ENCODE measurements at regions not wholly inside any gene's neighbourhood (a gene's known extent, or its start where the extent isn't known, plus 50 kb on each side); places are given as distances from the start of the nearest gene placed in this dataset.

DNA sequence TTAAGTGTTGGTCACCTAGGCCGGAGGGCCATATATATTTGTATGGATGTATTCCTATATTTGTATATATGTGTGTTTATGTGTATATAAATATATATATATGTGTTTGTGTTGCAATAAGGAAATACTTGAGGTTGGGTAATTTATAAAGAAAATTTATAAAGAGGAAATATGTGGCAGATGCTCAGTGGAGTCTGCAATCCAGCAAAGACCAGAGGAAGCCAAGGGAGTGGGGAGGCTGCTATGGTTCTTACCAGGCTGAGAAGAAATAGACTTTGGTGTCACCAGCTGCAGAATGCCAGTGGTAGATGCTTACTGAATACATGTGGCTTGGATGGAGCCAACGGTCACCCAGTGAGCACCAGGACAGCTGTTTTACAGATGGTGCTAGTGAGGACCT, 97.4 kb upstream of the ELOVL5 start:
- no peak for DNase-seq
- Mint-ChIP-seq H3K9me3 (peaks cover 4% of the 10 kb centered on the region), H3K4me3 (no peak overlapping the region), H3K27ac (no peak overlapping the region), H3K4me1 (no peaks in the 10 kb centered on the region), H3K36me3 (no peaks in the 10 kb centered on the region), H3K27me3 (peaks cover 16% of the 10 kb centered on the region)
- POLR2A ChIA-PET: no interaction called here
- no peak for ATAC-seq (ENCODE audit: low read depth)

DNA sequence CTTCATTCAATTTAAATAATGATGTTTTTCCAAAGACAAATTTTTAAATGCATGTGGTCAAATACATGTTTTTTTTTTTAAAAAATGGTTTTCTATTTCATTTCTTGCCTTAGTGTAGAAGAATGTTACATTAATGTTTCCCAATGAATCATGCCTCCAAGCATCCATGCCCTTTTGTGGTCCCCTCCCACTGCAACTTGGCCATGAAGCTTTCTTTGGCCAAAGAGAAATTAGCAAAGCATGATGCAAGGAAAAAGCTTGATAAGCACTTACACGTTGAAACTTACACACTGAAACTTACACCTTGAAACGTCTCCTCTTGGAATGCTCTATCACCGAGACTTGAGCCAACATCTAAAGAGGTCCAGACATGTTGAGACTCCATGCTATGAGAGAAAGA, 93.0 kb upstream of the ELOVL5 start:
- no peaks in the 10 kb centered on the region for H3K4me1 Mint-ChIP-seq
- POLR2A ChIA-PET: no interaction called here
- no peak overlapping the region for H3K27ac Mint-ChIP-seq
- ATAC-seq (ENCODE audit: low read depth) (no peak), DNase-seq (no peak)
- no peaks in the 10 kb centered on the region for H3K9me3 Mint-ChIP-seq
- H3K36me3 Mint-ChIP-seq: no peaks in the 10 kb centered on the region
- peaks cover 14% of the 10 kb centered on the region for H3K27me3 Mint-ChIP-seq
- no peak overlapping the region for H3K4me3 Mint-ChIP-seq

DNA sequence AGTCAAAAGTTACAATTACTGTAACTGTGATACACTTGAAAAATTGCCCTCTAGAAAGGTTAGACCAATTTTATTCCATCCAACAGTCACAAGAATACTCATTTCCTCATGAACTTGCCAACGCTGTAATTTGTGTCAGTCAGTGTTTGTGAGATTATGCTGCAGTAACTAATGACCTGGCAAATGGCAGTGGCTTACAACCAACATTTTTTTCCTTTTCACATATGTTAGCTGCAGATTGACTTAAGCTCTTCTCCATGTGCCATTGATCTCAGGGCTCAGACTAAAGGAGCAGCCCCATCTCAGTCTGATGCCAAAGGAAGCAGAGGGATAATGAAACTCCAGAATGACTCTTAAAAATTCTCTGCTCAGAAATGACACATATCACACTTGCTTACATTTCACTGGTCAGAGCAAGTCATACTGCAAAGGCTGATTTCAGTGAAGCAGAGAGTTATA, 92.3 kb upstream of the ELOVL5 start:
- Mint-ChIP-seq H3K4me3 (no peak overlapping the region), H3K9me3 (no peaks in the 10 kb centered on the region), H3K27me3 (peaks cover 14% of the 10 kb centered on the region), H3K36me3 (no peaks in the 10 kb centered on the region), H3K4me1 (no peaks in the 10 kb centered on the region), H3K27ac (no peak overlapping the region)
- DNase-seq: no peak
- POLR2A ChIA-PET: no interaction called here
- ATAC-seq (ENCODE audit: low read depth): no peak

DNA sequence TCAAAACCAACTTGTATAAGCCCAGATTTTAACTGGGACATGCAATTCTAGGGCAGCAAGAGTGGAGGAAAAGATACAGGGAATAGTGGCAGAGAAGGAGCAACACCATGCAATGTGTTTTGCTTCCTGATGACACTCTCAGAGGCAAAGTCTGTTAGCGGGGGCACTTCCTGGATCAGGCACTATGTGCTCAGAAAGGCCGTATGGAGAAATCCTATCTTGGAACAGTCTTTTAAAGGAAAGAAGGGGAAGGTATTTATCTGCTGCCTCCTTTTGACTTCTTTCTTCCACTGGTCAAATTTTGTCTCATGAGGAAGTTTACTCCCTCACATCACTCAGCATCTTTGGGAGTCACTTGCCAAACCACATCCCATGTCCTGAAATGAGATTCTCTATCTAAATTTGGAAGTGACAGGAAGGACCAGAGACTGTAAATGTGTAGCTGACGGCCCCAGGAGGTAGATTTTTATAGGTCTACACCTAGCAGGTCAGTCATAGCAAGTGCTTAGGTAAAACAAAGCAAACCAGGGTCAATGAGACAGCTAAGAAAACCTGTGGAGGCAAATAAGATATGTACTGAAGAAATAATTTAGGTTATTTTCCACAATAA, 91.7 kb upstream of the ELOVL5 start:
- ATAC-seq (ENCODE audit: low read depth): no peak

DNA sequence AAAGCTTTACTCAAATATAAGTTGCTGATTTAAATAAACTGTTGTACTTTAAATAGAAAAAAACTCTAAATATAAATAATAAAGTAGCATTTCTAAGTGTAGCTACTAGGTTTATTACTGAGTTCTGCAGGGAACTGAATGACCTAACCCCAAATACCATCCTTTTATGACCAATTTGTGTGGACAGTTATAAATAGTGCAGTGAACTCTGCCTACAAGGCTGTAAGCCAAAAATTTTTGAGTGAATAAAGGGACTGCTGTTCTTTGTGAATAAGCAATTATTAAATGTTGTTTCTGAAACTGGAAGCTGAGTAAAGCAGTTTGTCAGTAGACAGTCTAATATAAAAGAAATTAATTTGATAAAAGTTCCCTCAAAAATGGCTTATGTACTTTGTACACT, 90.8 kb upstream of the ELOVL5 start:
- no peak for ATAC-seq (ENCODE audit: low read depth)
- Mint-ChIP-seq H3K27me3 (peaks cover 12% of the 10 kb centered on the region), H3K4me1 (no peaks in the 10 kb centered on the region), H3K36me3 (no peaks in the 10 kb centered on the region), H3K4me3 (no peak overlapping the region), H3K9me3 (no peaks in the 10 kb centered on the region), H3K27ac (no peak overlapping the region)
- POLR2A ChIA-PET: no interaction called here
- no peak for DNase-seq

More for the DNA sequence above, 91.7 kb upstream of the ELOVL5 start:
- Mint-ChIP-seq H3K27me3 (peaks cover 14% of the 10 kb centered on the region), H3K9me3 (no peaks in the 10 kb centered on the region), H3K36me3 (no peaks in the 10 kb centered on the region), H3K4me3 (no peak overlapping the region), H3K27ac (no peak overlapping the region), H3K4me1 (no peaks in the 10 kb centered on the region)
- POLR2A ChIA-PET: no interaction called here
- DNase-seq: no peak

DNA sequence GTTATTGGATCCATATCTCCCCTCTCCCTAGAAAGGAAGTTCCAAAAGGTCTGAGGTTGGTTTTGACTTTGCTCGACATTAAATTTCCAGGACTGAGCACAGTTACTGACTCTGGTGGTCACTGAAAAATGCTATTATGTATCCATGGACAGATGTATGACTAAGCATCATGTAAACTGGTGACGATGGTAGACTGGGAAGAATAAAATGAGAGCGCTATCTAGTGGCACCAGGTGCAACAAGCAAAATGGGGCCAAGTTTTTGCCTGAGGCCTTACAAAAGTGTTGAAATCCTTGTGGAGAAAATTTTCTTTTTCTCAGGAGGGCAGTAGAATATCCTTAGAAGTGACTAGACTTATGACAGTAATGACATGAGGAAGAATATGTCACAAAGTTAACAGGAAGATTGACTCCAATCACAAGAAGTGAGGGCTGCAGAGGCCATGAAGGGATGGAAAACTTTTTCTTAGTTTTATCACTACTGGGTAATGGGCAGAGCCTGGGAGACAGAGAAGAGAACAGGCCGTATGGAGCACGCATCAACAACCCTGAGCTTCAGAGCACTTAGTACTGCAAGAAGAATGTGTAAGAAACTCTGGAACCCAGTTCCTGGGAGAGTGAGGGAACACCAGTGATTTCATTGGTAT, 88.9 kb upstream of the ELOVL5 start:
- H3K36me3 Mint-ChIP-seq: no peaks in the 10 kb centered on the region
- H3K27ac Mint-ChIP-seq: no peak overlapping the region
- H3K4me1 Mint-ChIP-seq: no peaks in the 10 kb centered on the region
- POLR2A ChIA-PET: no interaction called here
- ATAC-seq (ENCODE audit: low read depth) (peak; percentile 50), DNase-seq (no peak)
- H3K4me3 Mint-ChIP-seq: no peak overlapping the region
- peaks cover 5% of the 10 kb centered on the region for H3K27me3 Mint-ChIP-seq
- no peaks in the 10 kb centered on the region for H3K9me3 Mint-ChIP-seq

DNA sequence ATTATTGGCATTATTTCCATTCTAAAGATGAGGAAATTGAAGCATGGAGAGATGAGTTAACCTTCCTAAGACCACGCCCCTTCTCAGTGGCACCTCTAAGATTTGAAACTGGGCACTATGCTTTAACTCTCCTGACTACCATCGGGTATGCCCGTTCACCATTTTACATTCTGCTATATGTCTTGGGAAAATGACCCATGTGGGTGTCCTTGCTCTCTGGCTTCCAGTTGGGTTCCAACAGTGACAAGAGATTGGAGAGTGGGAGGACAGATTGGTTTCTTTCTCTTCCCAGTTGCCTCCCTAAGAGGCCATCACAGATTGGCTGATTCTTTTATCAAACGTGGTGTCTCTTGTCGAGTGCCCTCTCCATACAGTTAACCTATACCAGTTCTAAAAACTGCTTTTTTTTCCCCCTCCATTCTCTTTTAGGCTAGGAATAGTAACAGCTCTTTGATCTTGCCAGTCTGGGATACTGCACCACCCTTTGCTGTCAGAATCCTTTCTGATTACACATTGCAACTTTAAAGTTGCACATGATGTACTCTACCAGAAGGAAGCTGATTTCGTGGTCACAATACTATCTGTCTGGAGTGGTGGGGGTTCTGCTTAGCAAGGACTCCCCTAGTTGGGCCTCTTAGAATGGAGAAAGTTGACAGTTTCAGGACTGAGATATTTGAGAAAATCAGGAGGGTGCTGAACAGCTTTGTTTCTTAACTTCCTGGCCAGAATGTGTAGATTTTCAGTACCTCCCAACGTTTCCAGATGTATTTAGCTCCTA, 88.0 kb upstream of the ELOVL5 start:
- no peak for ATAC-seq (ENCODE audit: low read depth)
- no peak overlapping the region for H3K27ac Mint-ChIP-seq

DNA sequence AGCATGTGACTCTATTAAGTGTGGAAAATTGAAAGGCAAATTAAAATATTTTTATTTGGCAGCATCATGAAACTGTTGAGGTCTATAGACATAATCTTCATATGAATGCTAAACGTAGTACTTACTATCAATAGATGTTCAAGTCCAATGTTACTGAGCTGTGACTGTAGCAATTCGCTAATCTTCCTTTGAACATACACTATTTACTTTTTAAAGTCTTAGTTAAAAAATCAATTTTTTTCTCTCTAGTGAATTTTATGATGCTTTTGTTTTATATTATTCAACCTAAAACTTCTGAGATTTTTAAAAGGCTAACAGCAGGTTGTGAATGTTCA, 85.2 kb upstream of the ELOVL5 start:
- Mint-ChIP-seq H3K27me3 (no peaks in the 10 kb centered on the region), H3K9me3 (no peaks in the 10 kb centered on the region), H3K36me3 (no peaks in the 10 kb centered on the region), H3K4me3 (no peak overlapping the region), H3K4me1 (peaks cover 10% of the 10 kb centered on the region), H3K27ac (no peak overlapping the region)
- ATAC-seq (ENCODE audit: low read depth) (no peak), DNase-seq (no peak)
- POLR2A ChIA-PET: no interaction called here

More for the DNA sequence above, 88.0 kb upstream of the ELOVL5 start:
- POLR2A ChIA-PET: no interaction called here
- peaks cover 1% of the 10 kb centered on the region for H3K27me3 Mint-ChIP-seq
- no peak for DNase-seq
- peaks cover 2% of the 10 kb centered on the region for H3K4me1 Mint-ChIP-seq
- no peaks in the 10 kb centered on the region for H3K9me3 Mint-ChIP-seq
- no peaks in the 10 kb centered on the region for H3K36me3 Mint-ChIP-seq
- H3K4me3 Mint-ChIP-seq: no peak overlapping the region

DNA sequence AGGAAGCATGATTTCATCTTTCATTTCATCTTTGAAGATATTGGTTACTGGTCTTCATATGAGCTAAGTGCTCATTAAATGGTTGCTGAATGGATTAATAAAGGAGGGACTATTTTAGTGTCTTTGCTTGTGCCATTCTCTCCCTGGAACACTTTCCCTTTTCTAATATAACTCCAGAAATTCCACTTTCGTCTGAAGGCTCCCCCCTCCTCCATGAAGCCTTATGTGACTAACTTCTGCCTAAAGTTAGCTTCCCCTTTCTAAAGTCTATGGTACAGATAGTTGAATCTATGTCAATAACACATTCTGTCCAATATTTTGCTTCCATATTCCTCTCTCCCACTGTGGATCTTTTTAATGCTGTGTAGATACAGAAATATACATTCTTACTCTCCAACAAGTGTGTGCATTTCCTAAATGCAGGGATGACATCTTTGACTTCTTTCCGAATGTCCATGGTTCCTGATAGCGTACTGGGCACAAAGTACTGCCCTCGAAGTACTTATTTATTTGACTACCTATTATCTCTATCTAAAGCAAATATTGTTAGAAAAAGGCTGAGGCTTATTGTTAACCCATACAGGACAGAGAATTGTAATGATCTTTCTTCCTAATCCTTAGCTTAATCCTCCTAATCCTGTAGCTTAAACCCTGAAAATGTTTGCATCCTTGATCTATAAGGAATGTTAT, 84.7 kb upstream of the ELOVL5 start:
- Mint-ChIP-seq H3K36me3 (no peaks in the 10 kb centered on the region), H3K27me3 (peaks cover under 1% of the 10 kb centered on the region), H3K4me3 (no peak overlapping the region), H3K9me3 (no peaks in the 10 kb centered on the region), H3K27ac (no peak overlapping the region), H3K4me1 (peaks cover 11% of the 10 kb centered on the region)
- DNase-seq: no peak
- POLR2A ChIA-PET: interaction anchor here (0.5 kb wide), 1 partner anchor 239 kb away, joined by 3 read pairs; no protein-coding TSS in a partner anchor
- ATAC-seq (ENCODE audit: low read depth): no peak

DNA sequence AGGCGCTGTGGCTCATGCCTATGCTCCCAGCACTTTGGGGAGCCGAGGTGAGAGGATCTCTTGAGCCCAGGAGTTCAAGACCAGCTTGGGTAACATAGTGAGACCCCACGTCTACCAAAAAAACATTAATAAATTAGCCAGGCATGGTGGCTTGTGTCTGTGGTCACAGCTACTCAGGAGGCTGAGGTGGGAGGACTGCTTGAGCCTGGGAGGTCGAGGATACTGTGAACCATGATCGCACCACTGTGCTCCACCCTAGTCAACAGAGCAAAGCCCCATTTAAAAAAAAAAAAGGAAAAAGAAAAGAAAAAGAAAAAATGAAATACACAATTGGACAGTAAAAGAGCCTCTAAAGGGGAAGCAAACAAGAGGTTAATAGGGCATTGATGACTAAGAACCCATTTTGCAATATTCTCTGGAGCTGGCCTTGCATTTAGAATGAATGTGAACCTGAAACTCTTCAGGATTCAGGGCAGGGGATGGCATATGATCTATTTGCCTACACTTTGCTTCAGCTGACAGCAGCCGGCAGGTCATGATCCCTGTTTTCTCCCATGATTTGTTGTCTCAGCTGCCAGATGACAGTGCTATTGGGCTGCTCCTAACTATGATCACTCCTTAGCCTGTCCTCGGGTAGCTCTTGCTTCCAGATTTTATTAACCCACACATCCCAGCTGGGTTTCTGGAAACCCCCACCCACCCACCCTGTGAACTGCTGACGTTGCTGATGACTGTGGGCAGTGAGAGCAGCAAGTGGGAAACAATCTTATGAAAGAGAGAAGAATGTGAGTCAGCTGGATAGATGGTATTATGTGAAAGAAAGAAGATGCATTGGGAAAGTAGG, 83.8 kb upstream of the ELOVL5 start:
- DNase-seq: no peak
- H3K27ac Mint-ChIP-seq: no peak overlapping the region
- no peak overlapping the region for H3K4me3 Mint-ChIP-seq
- H3K36me3 Mint-ChIP-seq: no peaks in the 10 kb centered on the region
- no peak for ATAC-seq (ENCODE audit: low read depth)
- H3K9me3 Mint-ChIP-seq: no peaks in the 10 kb centered on the region
- H3K27me3 Mint-ChIP-seq: peaks cover 3% of the 10 kb centered on the region
- POLR2A ChIA-PET: interaction anchor here (0.7 kb wide), 1 partner anchor 1080 kb away, joined by 3 read pairs; no protein-coding TSS in a partner anchor
- peaks cover 11% of the 10 kb centered on the region for H3K4me1 Mint-ChIP-seq

DNA sequence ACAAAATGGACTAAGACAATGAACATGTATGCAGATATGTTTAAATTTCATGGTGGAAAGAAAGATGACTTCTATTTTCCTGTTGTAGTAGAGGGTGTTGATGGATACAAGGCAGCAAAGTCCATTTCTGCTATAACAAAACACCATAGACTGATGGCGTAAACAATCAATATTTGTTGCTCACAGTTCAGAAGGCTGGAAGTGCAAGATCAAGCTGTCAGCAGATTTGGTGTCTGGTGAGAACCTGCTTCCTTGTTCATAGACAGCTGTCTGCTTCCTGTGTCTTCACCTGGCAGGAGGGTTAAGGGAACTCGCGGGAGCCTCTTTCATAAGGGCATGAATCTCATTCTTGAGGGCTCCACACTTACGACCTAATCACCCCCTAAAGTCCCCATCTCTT, 83.0 kb upstream of the ELOVL5 start:
- H3K4me1 Mint-ChIP-seq: peaks cover 13% of the 10 kb centered on the region
- POLR2A ChIA-PET: no interaction called here
- no peak overlapping the region for H3K27ac Mint-ChIP-seq
- ATAC-seq (ENCODE audit: low read depth): no peak
- H3K9me3 Mint-ChIP-seq: no peaks in the 10 kb centered on the region
- no peak for DNase-seq
- H3K4me3 Mint-ChIP-seq: no peak overlapping the region
- H3K27me3 Mint-ChIP-seq: peaks cover 3% of the 10 kb centered on the region
- H3K36me3 Mint-ChIP-seq: no peaks in the 10 kb centered on the region

DNA sequence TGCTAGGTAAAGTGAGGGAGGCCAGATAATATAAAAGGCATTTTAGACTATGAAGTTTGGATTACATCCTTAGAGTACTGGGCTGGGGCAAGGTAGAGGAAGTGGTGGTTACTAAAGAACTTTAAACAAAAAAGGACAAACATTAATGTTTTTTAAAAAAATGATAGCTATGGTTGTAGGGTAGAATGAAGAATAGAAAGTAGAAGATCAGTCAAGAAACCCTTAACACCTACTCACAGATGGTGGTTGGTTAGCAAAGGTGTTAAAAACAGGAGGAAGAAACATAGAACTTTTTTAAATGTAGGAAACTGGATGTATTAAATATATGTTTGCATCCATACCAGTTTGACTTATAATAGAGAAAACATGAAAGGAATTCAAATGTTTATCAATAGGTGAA, 80.7 kb upstream of the ELOVL5 start:
- DNase-seq: no peak
- H3K27ac Mint-ChIP-seq: no peak overlapping the region
- POLR2A ChIA-PET: no interaction called here

DNA sequence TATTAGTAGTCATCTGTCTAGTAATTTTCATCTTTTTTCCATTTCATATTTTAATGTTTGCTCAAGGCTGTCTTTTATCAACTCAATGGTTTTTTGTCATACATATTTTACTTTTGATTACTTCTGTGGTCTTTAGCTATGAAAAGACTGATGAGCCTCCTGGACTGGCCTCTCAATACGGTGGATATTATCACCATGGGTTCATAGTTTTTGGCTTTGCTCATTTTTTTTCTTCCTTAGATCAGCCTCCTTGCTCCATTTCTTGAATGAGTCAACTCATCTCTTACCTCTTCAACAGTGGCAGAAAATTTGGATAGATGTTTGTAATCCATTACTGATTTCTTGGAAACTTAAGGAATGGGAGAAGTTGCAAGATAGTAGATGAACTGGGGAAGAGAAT, 80.1 kb upstream of the ELOVL5 start:
- DNase-seq (no peak), ATAC-seq (ENCODE audit: low read depth) (no peak)
- Mint-ChIP-seq H3K9me3 (no peaks in the 10 kb centered on the region), H3K4me1 (peaks cover 14% of the 10 kb centered on the region), H3K27me3 (peaks cover 3% of the 10 kb centered on the region), H3K27ac (no peak overlapping the region), H3K4me3 (no peak overlapping the region), H3K36me3 (no peaks in the 10 kb centered on the region)
- POLR2A ChIA-PET: no interaction called here

More for the DNA sequence above, 80.7 kb upstream of the ELOVL5 start:
- H3K4me1 Mint-ChIP-seq: peaks cover 14% of the 10 kb centered on the region
- peaks cover 3% of the 10 kb centered on the region for H3K27me3 Mint-ChIP-seq
- no peaks in the 10 kb centered on the region for H3K9me3 Mint-ChIP-seq
- ATAC-seq (ENCODE audit: low read depth): no peak
- H3K4me3 Mint-ChIP-seq: no peak overlapping the region
- no peaks in the 10 kb centered on the region for H3K36me3 Mint-ChIP-seq

Data from activated naive CD8-positive, alpha-beta T cell treated with anti-CD3 and anti-CD28 coated beads, Interleukin-2, amount 10 ng/mL, durations not matched to agents 7 days and 5 days (primary cell).